ENCODE measurements at regions not wholly inside any gene's neighbourhood (a gene's known extent, or its start where the extent isn't known, plus 50 kb on each side); places are given as distances from the start of the nearest gene placed in this dataset.
"Not testable (repeated sequence)": the region's sequence is repeated elsewhere in the genome, so short reads cannot be mapped to it uniquely, and the experiment has no call there.

- H3K9me3 ChIP-seq (ENCODE audit: insufficient read depth in 2 of 2, low read depth in 1 of 2, low read length in 1 of 2); H3K4me1 ChIP-seq (replicated peaks in 1 of 4; ENCODE audit: control insufficient read depth in 3 of 4, insufficient read depth in 4 of 4, low read length in 3 of 4); H4K8ac ChIP-seq (ENCODE audit: extremely low read depth, insufficient read depth, low read length); H4K20me1 ChIP-seq (replicated peaks in 1 of 2; ENCODE audit: control insufficient read depth in 1 of 2, insufficient read depth in 2 of 2, low read length in 2 of 2); H2BK20ac ChIP-seq (ENCODE audit: low read length); H2BK5ac ChIP-seq (ENCODE audit: low read depth, low read length); H3K18ac ChIP-seq (ENCODE audit: extremely low read depth, low read length); H2AK5ac ChIP-seq (ENCODE audit: low read depth, low read length); H3K9ac ChIP-seq (replicated peaks in 1 of 4; ENCODE audit: extremely low read depth in 1 of 4, low read depth in 3 of 4, low read length in 3 of 4); H3K36me3 ChIP-seq (ENCODE audit: control insufficient read depth in 2 of 4, insufficient read depth in 4 of 4, low read length in 3 of 4); H2BK120ac ChIP-seq (replicated peaks; ENCODE audit: low read depth, low read length); H3K56ac ChIP-seq (replicated peaks; ENCODE audit: insufficient read length, low read depth, low read length); H2AFZ ChIP-seq (ENCODE audit: low read length); H3K4ac ChIP-seq (replicated peaks; ENCODE audit: insufficient read length, low read depth, low read length); H4K91ac ChIP-seq (replicated peaks; ENCODE audit: insufficient read length, low read length); H3K27ac ChIP-seq (ENCODE audit: low read depth, low read length); H3K23ac ChIP-seq (ENCODE audit: insufficient read length); H3K79me1 ChIP-seq (ENCODE audit: low read depth, low read length); H3K23me2 ChIP-seq (ENCODE audit: low read depth, low read length); H3K4me3 ChIP-seq (ENCODE audit: extremely low read depth in 1 of 4, insufficient read depth in 2 of 4, low read depth in 3 of 4, low read length in 4 of 4); FAIRE-seq; H4K5ac ChIP-seq (ENCODE audit: insufficient read length, low read depth, low read length); H3K79me2 ChIP-seq (ENCODE audit: control insufficient read depth in 1 of 2, insufficient read depth in 2 of 2, low read length in 2 of 2); H3K14ac ChIP-seq (ENCODE audit: insufficient read length); H2BK15ac ChIP-seq (ENCODE audit: low read length); H2BK12ac ChIP-seq (ENCODE audit: low read depth, low read length); H3K27me3 ChIP-seq (replicated peaks in 1 of 4; ENCODE audit: control insufficient read depth in 3 of 4, extremely low read depth in 1 of 4, insufficient read depth in 3 of 4, low read length in 3 of 4): not testable (repeated sequence)
- DNase-seq (ENCODE audit: low read depth in 1 of 2, low spot score in 2 of 2): peak in 1 of 2 experiments; percentile 74
- WGBS, 2 experiments (ENCODE audit: extremely low coverage in 1 of 2, insufficient coverage in 1 of 2, insufficient read length in 1 of 2, insufficient replicate concordance in 2 of 2, low coverage in 1 of 2, low lambda C conversion rate in 2 of 2, missing lambda C conversion rate in 1 of 2): 64% methylated on average over 5 of the region's 17 CpGs; no CpG with 5 or more reads in 1 of the 2 experiments
- H3K4me2 ChIP-seq (ENCODE audit: insufficient read depth in 1 of 2, low read depth in 2 of 2, low read length in 2 of 2): peak overlapping the region in 1 of 2 experiments; percentile 16; a peak in 1 of 4 replicates
- POLR2A ChIA-PET (ENCODE audit: partially characterized antibody): interaction anchor here (0.8 to 1.6 kb wide), 4 partner anchors 9 to 146 kb away, joined by 3 to 7 read pairs (median 4); no protein-coding TSS in a partner anchor
- CTCF ChIA-PET (ENCODE audit: partially characterized antibody): interaction anchor here (1.4 kb wide), 1 partner anchor 117 kb away, joined by 3 read pairs; no protein-coding TSS in a partner anchor
Measured at GRCh38 chr4:112086661-112087060, 58.6 kb upstream of the FAM241A start.

- CTCF ChIA-PET (ENCODE audit: partially characterized antibody): interaction anchor here (1.8 kb wide), 1 partner anchor 16 kb away, joined by 5 read pairs; no protein-coding TSS in a partner anchor
- not testable (repeated sequence) for H3K27me3 ChIP-seq (replicated peaks in 1 of 4; ENCODE audit: control insufficient read depth in 3 of 4, extremely low read depth in 1 of 4, insufficient read depth in 3 of 4, low read length in 3 of 4)
Measured at GRCh38 chr4:112092330-112092729, 52.9 kb upstream of the FAM241A start.

More at GRCh38 chr4:112092330-112092729, 52.9 kb upstream of the FAM241A start:
- H4K5ac ChIP-seq (ENCODE audit: insufficient read length, low read depth, low read length); H3K9ac ChIP-seq (replicated peaks in 1 of 4; ENCODE audit: extremely low read depth in 1 of 4, low read depth in 3 of 4, low read length in 3 of 4); H3K4ac ChIP-seq (replicated peaks; ENCODE audit: insufficient read length, low read depth, low read length); H4K91ac ChIP-seq (replicated peaks; ENCODE audit: insufficient read length, low read length); H2BK12ac ChIP-seq (ENCODE audit: low read depth, low read length); H2AFZ ChIP-seq (ENCODE audit: low read length); H3K56ac ChIP-seq (replicated peaks; ENCODE audit: insufficient read length, low read depth, low read length); H2BK5ac ChIP-seq (ENCODE audit: low read depth, low read length); H3K4me2 ChIP-seq (ENCODE audit: insufficient read depth in 1 of 2, low read depth in 2 of 2, low read length in 2 of 2); FAIRE-seq; H3K18ac ChIP-seq (ENCODE audit: extremely low read depth, low read length); DNase-seq (ENCODE audit: low read depth in 1 of 2, low spot score in 2 of 2); H4K20me1 ChIP-seq (replicated peaks in 1 of 2; ENCODE audit: control insufficient read depth in 1 of 2, insufficient read depth in 2 of 2, low read length in 2 of 2); H2AK5ac ChIP-seq (ENCODE audit: low read depth, low read length); H3K9me3 ChIP-seq (ENCODE audit: insufficient read depth in 2 of 2, low read depth in 1 of 2, low read length in 1 of 2); H3K4me1 ChIP-seq (replicated peaks in 1 of 4; ENCODE audit: control insufficient read depth in 3 of 4, insufficient read depth in 4 of 4, low read length in 3 of 4); H2BK15ac ChIP-seq (ENCODE audit: low read length); H3K79me1 ChIP-seq (ENCODE audit: low read depth, low read length); H3K27ac ChIP-seq (ENCODE audit: low read depth, low read length); H3K4me3 ChIP-seq (ENCODE audit: extremely low read depth in 1 of 4, insufficient read depth in 2 of 4, low read depth in 3 of 4, low read length in 4 of 4); H3K79me2 ChIP-seq (ENCODE audit: control insufficient read depth in 1 of 2, insufficient read depth in 2 of 2, low read length in 2 of 2); H3K14ac ChIP-seq (ENCODE audit: insufficient read length); H4K8ac ChIP-seq (ENCODE audit: extremely low read depth, insufficient read depth, low read length); H2BK120ac ChIP-seq (replicated peaks; ENCODE audit: low read depth, low read length); H3K23ac ChIP-seq (ENCODE audit: insufficient read length); H2BK20ac ChIP-seq (ENCODE audit: low read length); H3K23me2 ChIP-seq (ENCODE audit: low read depth, low read length); H3K36me3 ChIP-seq (ENCODE audit: control insufficient read depth in 2 of 4, insufficient read depth in 4 of 4, low read length in 3 of 4): not testable (repeated sequence)
- POLR2A ChIA-PET (ENCODE audit: partially characterized antibody): interaction anchor here (1.5 kb wide), 1 partner anchor 139 kb away, joined by 4 read pairs; the partner anchor contains the start of gene AP1AR
- WGBS, 2 experiments (ENCODE audit: extremely low coverage in 1 of 2, insufficient coverage in 1 of 2, insufficient read length in 1 of 2, insufficient replicate concordance in 2 of 2, low coverage in 1 of 2, low lambda C conversion rate in 2 of 2, missing lambda C conversion rate in 1 of 2): 91% methylated on average over 1 of the region's 2 CpGs; no CpG with 5 or more reads in 1 of the 2 experiments
